HG03442 (cell line): ENCODE measurements at regions not wholly inside any gene's neighbourhood (a gene's known extent, or its start where the extent isn't known, plus 50 kb on each side); places are given as distances from the start of the nearest gene placed in this dataset.

ENCODE experiments used
- ATAC-seq: cut with Tn5 transposase; IDR thresholded peaks from one replicate; pipeline ENCODE4 v1.9.1; 2021; ENCODE audit warnings: mild to moderate bottlenecking, moderate library complexity; ENCODE audit not compliant: unreplicated experiment

DNA sequence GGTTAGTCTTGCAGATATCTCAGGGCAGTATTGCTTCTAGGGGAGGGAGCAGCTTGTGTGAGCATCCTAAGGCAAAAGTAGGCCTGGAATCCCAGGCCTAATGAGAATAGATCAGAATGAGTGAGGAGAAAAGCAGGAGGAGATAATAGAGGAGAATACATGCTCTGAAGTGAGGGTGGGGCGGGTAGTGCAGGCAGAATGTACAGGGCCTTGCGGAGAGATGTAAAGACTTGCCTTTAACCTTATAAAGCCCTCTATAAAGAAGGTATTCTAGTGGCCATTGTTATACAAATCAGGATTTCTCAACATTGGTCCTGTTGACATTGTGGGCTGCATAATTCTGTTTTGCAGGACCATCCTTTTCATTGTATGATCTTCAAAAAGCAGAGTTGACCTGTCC is 855.3 kb downstream of the PCDH7 start:
- ATAC-seq, result no peak

DNA sequence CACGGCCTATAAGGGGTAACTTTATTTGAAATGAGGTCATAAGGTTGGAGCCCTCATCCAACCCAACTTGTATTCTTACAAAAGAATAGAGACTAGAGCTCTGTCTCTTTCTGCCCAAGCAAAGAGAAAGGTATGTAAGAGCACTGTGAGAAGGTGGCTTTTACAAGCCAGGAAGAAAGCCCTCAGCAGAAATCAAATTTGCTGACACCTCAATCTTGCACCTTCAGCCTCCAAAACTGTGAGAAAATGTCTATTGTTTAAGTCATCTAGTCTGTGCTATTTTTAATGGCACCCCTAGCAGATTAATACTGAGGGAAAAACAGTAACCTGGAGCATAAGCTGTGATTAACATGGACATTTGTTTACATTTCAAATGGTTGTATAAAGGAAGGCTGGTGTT is 860.7 kb downstream of the PCDH7 start:
- ATAC-seq, result no peak

DNA sequence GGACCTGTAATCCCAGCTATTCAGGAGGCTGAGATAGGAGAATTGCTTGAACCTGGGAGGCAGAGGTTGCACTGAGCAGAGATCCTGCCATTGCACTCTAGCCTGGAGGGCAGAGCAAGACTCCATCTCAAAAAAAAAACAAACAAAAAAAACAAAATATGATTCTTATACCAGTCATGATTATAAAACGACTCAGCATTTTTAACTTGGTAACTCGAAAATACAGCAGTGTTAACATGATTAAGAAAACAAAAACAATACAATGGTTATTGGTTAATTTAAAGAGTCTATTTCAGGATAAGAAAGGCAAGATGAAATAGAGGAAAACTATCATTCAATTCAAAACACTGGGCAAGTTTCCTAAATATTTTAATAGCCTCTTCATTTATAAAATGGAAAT is 865.3 kb downstream of the PCDH7 start:
- no peak for ATAC-seq

DNA sequence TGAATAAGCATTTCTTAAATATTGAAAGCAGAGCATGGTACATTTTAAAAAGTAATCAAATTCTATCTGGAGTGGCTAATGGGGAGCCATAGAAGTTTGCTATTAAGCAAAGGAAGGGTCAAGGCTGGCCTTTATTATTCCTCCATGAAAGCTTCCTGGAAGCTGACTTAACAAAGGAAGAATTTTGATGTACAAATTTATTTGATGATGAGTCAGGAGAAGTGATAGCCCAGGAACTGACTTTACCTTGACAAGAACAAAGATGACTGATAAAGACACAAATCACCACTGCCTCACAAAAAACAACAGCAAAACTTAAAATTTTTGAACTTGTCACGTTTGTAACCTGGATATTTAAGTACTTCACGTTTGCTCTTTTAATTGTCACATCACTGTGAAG is 872.1 kb downstream of the PCDH7 start:
- ATAC-seq, result no peak

- no peak for ATAC-seq
Observed at GRCh38 chr4:31595496-31595895, 875.3 kb downstream of the PCDH7 start.

DNA sequence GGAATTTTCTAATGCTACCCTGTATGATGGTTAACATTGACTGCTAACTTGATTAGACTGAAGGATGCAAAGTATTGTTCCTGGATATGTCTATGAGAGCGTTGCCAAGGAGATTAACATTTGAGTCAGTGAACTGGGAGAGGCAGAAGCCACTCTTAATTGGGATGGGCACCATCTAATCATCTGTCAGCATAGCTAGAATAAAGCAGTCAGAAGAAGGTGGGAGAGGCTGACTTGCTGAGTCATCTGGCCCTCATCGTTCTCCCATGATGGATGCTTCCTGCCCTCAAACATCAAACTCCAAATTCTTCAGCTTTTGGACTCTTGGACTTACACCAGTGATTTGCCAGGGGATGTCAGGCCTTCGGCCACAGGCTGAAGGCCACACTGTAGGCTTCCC is 878.5 kb downstream of the PCDH7 start:
- no peak for ATAC-seq

DNA sequence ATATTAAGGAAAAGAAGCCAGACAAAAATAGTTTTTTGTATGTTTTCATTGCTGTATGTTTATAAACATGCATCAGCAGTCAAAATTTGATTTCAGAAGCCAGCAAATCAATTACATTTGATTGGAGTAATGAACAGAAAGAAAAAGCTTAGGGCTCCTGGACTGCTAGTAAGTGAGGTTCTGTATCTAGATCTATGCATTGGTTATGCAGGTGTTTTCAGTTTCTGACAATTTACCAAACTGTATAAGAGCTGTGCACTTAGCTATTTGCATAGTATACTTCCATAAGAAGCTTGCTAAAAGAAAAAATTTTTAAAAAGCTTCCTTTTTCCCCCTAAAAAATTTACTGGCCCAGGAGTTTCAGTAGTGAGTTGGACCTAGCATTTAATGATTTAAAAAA is 881.6 kb downstream of the PCDH7 start:
- ATAC-seq, result no peak

DNA sequence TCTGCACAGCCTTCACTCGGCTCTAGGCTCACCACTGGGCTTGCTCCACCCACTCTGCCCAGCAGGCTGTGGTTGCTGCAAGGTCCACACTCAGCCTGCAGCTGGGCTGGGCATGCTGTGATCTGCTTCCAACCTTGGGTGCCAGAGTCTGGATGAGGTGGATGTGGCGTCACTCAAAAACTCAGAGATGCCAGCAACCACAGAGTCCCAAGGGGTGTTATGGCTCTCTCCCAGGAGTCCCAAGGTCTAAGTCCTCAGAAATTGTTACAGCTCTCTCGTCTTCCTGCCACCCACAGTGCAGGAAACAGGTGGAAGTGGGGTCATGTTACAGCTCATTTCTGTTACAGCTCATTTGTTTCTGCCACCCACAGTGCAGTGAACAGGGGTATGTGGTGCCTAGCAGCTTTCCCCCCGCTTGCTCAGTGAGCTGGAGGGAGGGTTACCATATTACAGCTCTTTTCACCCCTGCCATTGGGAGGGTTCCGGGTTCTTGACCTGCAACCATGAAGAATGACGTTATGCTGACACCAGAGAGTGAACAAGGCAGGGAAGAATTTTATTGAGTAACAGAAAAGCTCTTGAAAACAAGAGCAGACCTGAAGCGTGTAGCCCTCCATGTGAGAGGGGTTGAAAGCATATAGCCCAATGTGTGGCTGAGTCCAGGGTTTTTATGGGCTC is 893.9 kb downstream of the PCDH7 start:
- ATAC-seq, result no peak

- no peak for ATAC-seq
Observed at GRCh38 chr4:31617667-31618066, 897.5 kb downstream of the PCDH7 start.

GRCh38 chr4:31620476-31620875 is 900.3 kb downstream of the PCDH7 start:
- ATAC-seq, result no peak

DNA sequence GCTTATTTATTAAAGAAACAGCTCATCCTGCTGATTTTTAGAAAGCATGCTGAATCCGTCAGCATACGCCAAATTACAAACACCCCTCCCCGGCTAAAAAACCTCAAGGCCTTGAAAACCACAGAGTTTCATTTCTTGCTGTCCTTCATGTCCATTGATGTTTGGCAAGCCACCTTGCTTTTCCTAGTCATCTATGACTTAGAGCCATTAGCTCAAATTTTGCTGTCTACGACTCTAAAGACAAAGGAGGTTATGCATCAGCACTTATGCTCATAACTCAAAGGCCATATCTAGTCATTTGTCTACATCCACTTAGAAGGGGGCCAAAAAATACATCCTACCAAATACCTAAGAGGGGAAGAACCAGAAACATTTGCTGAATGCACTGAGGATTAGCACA is 925.1 kb downstream of the PCDH7 start:
- ATAC-seq, result no peak

DNA sequence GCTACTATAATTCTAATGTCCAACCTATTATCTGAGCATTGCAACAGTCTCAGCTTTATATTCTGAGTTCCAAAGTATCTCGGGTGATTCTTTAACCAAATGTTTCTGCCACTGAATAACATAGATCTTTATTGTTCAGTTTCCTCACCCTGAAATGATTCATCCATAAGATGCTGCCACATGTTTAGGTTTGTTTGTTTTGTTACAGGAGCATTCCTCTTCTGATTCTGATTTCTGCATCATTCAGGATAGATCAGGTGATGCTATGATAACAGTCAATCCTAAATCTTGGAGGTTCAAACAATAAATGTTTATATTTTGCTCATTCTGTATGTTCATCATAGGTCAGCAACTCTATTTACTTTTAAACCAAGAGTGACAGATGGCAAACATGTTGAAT is 927.6 kb downstream of the PCDH7 start:
- ATAC-seq, result no peak

- no peak for ATAC-seq
Observed at GRCh38 chr4:31649878-31650277, 929.7 kb downstream of the PCDH7 start.

DNA sequence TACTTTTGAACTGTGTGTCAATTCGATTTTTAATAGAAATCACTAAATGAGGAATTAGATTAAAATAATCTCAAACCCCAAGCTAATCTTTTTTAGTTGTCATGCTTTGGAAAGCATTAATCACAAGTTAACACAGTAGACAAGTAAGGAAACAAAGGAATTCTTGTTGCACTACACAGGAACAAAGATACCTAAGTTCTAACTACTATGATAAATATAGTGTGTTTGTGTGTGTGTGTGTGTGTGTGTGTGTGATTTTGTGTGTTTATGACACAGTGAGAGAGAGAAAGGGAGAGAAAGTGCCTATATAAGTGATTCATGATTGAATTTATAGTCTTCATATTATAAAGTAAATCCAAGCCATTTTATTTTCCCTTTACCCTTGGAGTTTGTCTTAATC is 931.4 kb downstream of the PCDH7 start:
- ATAC-seq, result no peak

DNA sequence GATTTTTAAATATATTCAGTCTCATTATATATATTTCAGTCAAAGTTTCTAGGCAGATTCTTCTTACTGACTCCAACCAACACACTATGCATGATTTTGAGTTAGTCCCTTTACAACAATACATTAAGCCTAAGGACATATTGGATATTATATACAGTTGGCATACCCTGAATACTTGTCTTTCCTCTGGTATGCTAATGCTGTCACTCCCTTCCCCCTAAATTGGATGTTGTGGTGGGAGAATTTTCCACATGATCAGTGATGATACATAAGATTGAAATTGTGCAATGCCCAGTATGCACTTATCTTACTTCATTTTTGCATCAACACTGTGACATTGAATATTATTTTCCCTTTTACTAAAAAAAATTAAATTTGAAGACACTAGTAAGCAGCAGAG is 935.2 kb downstream of the PCDH7 start:
- ATAC-seq, result no peak

DNA sequence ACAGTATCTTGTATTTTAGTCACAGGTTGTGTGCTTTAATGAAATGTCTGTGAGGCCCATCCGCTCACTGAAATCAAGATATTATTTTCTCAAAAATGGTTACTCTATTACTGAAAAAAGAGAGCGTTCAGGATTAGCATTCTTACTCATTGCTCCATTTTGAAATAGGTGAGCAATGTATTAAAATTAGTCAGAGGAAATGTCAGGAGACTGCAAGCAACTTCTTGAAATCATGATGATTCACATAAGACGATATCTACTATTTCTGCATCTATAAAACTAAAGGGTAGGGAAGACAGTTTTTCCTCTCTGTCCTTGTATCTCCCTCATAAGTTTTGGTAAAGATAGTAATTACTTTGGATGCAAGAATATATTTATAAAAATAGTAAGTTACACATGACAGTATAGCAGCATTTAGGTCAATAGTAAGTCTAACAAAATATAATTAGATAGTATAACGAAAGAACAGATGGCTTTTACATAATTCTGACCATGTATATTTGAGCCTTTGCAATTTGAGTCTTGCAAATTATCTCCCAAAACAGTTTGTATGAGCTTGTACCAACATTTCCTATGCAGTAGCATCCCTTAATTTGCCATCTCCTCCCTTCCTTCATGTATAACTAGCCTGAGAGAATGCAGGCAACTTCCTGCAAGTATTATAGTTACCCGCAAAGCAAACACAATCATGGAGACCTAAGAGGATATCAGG is 937.8 kb downstream of the PCDH7 start:
- no peak for ATAC-seq

DNA sequence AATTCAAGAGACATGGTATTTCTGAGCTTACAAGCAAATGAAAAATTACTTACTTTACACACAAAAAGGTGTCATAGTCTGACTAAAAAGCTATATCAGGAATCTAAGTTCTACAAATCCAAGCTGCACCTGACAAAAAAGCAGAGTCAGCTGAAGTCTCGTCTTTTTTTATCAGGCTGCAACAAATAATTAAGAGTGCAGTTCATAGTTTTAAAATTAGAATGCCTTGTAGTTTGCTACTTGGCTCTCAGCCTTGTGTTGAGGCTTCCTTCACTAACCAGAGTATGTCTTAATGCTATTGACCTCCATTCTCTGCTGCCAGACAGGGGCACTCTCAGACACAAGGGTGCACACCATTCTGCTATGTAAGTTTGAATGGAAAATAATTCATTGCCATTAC is 940.7 kb downstream of the PCDH7 start:
- no peak for ATAC-seq

DNA sequence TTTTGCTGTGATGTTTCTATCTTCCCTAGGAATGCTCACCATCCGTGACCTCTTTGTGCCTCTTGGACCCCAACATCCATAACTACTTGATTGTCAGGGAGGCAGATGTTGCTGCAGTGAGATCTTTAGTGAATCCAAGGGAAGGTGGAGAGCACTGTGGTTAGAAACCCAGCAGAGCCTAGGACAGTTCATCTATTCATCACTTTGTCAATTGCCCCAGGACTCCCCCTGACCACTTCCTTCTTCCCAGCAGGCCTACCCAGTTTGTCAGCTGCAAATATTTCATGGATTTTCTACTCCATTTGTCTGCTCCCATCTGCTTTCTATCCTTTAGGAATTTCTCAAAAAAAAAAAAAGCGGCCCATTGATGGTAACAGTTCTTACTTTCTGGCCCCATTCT is 942.8 kb downstream of the PCDH7 start:
- no peak for ATAC-seq

DNA sequence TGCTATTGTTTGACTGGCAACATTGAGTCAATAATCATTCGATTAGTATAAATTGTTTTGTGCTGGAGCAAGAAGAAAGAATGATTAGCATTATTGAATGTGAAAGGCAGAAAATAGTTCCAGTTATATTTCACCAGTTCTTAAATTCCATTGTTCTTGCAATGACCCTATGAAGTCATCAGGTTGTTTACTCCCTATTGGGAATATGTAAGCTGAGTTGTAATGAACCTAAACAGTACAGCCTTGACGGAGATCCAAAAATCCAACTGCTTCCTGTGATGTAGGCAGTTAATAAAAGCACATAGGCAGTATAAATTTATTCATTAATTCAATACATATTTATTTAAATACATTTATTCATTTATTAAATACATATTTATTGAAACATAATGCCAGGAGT is 947.5 kb downstream of the PCDH7 start:
- ATAC-seq, result no peak

- ATAC-seq, result no peak
Observed at GRCh38 chr4:31674313-31674947, 954.3 kb downstream of the PCDH7 start.

GRCh38 chr4:31678356-31678755 is 958.2 kb downstream of the PCDH7 start:
- ATAC-seq, result no peak

- no peak for ATAC-seq
Observed at GRCh38 chr4:31682796-31683195, 962.6 kb downstream of the PCDH7 start.
